Fibroblast of lung (primary cell): ENCODE measurements at regions not wholly inside any gene's neighbourhood (a gene's known extent, or its start where the extent isn't known, plus 50 kb on each side); places are given as distances from the start of the nearest gene placed in this dataset.

Experiments used
- DNase-seq, 2 donors: peaks; one replicate each; pipeline versions ENCODE4 v3.0.0 to v3.0.0-alpha.2; 2010; ENCODE audit warnings: low read depth in 2 of 2
- H2AFZ ChIP-seq: 2 replicates; pipeline ENCODE4 v1.5.1; 2012; ENCODE audit warnings: low read length, control low read depth, inconsistent platforms
- H3K27ac ChIP-seq: 2 replicates; pipeline ENCODE4 v1.5.1; 2011; ENCODE audit warnings: low read length, control low read depth; ENCODE audit not compliant: insufficient read depth
- H3K27me3 ChIP-seq: 2 replicates; pipeline ENCODE4 v1.5.1; 2011; ENCODE audit warnings: mild to moderate bottlenecking, low read length; ENCODE audit not compliant: control insufficient read depth, insufficient read depth
- H3K36me3 ChIP-seq: 2 replicates; pipeline ENCODE4 v1.5.1; 2011; ENCODE audit warnings: low read length; ENCODE audit not compliant: control insufficient read depth, insufficient read depth
- H3K4me1 ChIP-seq: 2 replicates; pipeline ENCODE4 v1.5.1; 2011; ENCODE audit warnings: low read length; ENCODE audit not compliant: control insufficient read depth, insufficient read depth; ENCODE audit errors: extremely low read depth
- H3K4me2 ChIP-seq: 2 replicates; pipeline ENCODE4 v1.5.1; 2011; ENCODE audit warnings: low read length, control low read depth; ENCODE audit not compliant: insufficient read depth; ENCODE audit errors: extremely low read depth
- H3K4me3 ChIP-seq, 4 experiments: fragments of 200-600 bp in 1 of 4; sonication (generic) in 1 of 4; replicated peaks in 1 of 4; 2 replicates each; pipeline ENCODE4 v1.5.1; 2011 to 2016; ENCODE audit warnings: low read length in 4 of 4, low read depth in 3 of 4, mild to moderate bottlenecking in 3 of 4, control low read depth in 2 of 4, inconsistent platforms in 1 of 4, mixed read lengths in 1 of 4; ENCODE audit not compliant: insufficient read depth in 1 of 4; ENCODE audit errors: control extremely low read depth in 1 of 4
- H3K79me2 ChIP-seq: 2 replicates; pipeline ENCODE4 v1.5.1; 2012; ENCODE audit warnings: mild to moderate bottlenecking, low read length, inconsistent platforms; ENCODE audit not compliant: control insufficient read depth, insufficient read depth
- H3K9ac ChIP-seq: 2 replicates; pipeline ENCODE4 v1.5.1; 2011; ENCODE audit warnings: mild to moderate bottlenecking, low read length, control low read depth; ENCODE audit not compliant: insufficient read depth
- H3K9me3 ChIP-seq: 2 replicates; pipeline ENCODE4 v1.5.1; 2012; ENCODE audit warnings: low read depth, low read length; ENCODE audit not compliant: control insufficient read depth, insufficient read depth
- H4K20me1 ChIP-seq: 2 replicates; pipeline ENCODE4 v1.5.1; 2011; ENCODE audit warnings: low read length; ENCODE audit not compliant: control insufficient read depth, insufficient read depth; ENCODE audit errors: extremely low read depth
- CTCF ChIP-seq, 2 donors: IDR thresholded peaks in 1 of 2; conservative IDR thresholded peaks in 1 of 2; 1 replicate in 1 of 2; 2 replicates in 1 of 2; pipeline ENCODE4 v1.5.1; 2011 to 2012; ENCODE audit warnings: low read length in 2 of 2, control low read depth in 1 of 2, inconsistent platforms in 1 of 2, low read depth in 1 of 2, mild to moderate bottlenecking in 1 of 2
- EZH2 ChIP-seq: IDR thresholded peaks from 2 replicates; pipeline ENCODE4 v1.5.1; 2012; ENCODE audit warnings: low read length, control low read depth, mild to moderate bottlenecking; ENCODE audit errors: missing control alignments

GRCh38 chr9:89771205-89771604 lies 166.4 kb downstream of the GADD45G start:
- no peak overlapping the region for H3K4me3 ChIP-seq
- no peaks in the 10 kb centered on the region for H3K4me1 ChIP-seq
- H2AFZ ChIP-seq, result no peak overlapping the region
- DNase-seq, result no peak
- no peak overlapping the region for H3K9ac ChIP-seq
- no peaks in the 10 kb centered on the region for H4K20me1 ChIP-seq
- no peak overlapping the region for H3K27ac ChIP-seq
- H3K9me3 ChIP-seq, result no peaks in the 10 kb centered on the region
- H3K4me2 ChIP-seq, result no peak overlapping the region
- TF ChIP-seq EZH2 (no peak), CTCF (conservative IDR thresholded peaks at IDR 0.05 in 1 of 2, IDR thresholded peaks at IDR 0.05 in 1 of 2; ENCODE audit: low read depth in 1 of 2, low read length in 2 of 2) (no peak)
- no peaks in the 10 kb centered on the region for H3K36me3 ChIP-seq
- H3K79me2 ChIP-seq, result no peaks in the 10 kb centered on the region
- no peaks in the 10 kb centered on the region for H3K27me3 ChIP-seq

- TF ChIP-seq EZH2, result no peak
- no peak for TF ChIP-seq CTCF (conservative IDR thresholded peaks at IDR 0.05 in 1 of 2, IDR thresholded peaks at IDR 0.05 in 1 of 2; ENCODE audit: low read depth in 1 of 2, low read length in 2 of 2)
- Histone ChIP-seq H2AFZ (no peak overlapping the region), H3K27ac (no peak overlapping the region), H3K9ac (no peak overlapping the region), H3K4me2 (no peak overlapping the region), H3K4me3 (no peak overlapping the region), H3K79me2 (no peaks in the 10 kb centered on the region), H3K9me3 (no peaks in the 10 kb centered on the region), H3K36me3 (no peaks in the 10 kb centered on the region), H3K4me1 (no peaks in the 10 kb centered on the region), H4K20me1 (no peaks in the 10 kb centered on the region), H3K27me3 (no peaks in the 10 kb centered on the region)
- no peak for DNase-seq
Observed at GRCh38 chr9:89773170-89773569, 168.4 kb downstream of the GADD45G start.

GRCh38 chr9:89774858-89775370 lies 170.1 kb downstream of the GADD45G start:
- Histone ChIP-seq H3K27ac (no peak overlapping the region), H3K4me2 (no peak overlapping the region), H2AFZ (no peak overlapping the region), H3K36me3 (no peaks in the 10 kb centered on the region), H3K79me2 (no peaks in the 10 kb centered on the region), H4K20me1 (no peaks in the 10 kb centered on the region), H3K9ac (no peak overlapping the region), H3K27me3 (no peaks in the 10 kb centered on the region), H3K9me3 (no peaks in the 10 kb centered on the region), H3K4me3 (no peak overlapping the region), H3K4me1 (no peaks in the 10 kb centered on the region)
- DNase-seq, result no peak
- TF ChIP-seq CTCF (conservative IDR thresholded peaks at IDR 0.05 in 1 of 2, IDR thresholded peaks at IDR 0.05 in 1 of 2; ENCODE audit: low read depth in 1 of 2, low read length in 2 of 2) (no peak), EZH2 (no peak)
